ENCODE measurements at regions not wholly inside any gene's neighbourhood (a gene's known extent, or its start where the extent isn't known, plus 50 kb on each side); places are given as distances from the start of the nearest gene placed in this dataset.

DNA sequence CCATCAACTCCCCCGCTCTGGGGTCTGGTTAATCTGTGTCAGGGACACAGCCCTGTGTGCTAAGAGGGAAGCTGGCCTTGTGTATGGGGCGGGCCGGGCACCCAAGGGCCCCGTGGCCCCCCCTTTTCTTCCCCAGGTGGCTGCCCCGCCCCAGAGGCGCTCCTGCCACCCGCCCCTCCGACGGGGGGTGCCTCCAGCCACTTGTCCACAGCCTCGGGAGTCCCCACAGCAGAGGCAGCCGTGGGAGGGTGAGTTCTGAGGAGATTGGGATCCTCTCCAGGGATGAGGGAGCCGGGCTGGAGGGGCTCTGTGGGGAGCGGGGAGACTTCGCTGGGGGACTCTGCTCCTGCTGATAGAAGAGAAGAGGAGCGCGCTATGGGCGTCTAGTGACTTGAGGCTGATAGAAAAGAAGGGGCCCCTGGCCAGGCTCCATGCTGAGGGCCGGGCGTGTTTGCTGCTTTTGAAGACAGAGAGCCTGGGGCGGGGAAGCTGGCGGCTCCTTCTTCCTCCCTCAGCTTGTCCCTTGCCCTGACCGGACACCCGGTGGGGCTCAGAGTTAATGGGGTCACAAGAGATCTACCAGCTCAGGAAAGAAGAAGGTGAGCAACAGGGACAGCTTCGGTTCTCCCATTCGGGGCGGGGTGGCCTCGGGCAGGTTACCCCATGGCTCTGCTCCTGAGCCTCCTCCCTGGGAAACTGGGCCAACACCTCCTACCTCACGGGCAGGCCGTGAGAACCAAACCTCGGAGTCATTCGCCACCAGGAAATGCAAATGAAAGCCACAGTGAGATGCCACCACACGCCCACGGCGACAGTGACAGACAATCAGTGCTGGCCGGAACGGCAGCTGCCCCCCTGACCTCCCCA is 89.4 kb upstream of the TAF1B start:
- Histone ChIP-seq H3K4me3 (ENCODE audit: low read length in 3 of 3) (no peak overlapping the region), H3K4me1 (ENCODE audit: control insufficient read depth in 3 of 3, insufficient read depth in 3 of 3, low read length in 3 of 3) (peaks cover 47 to 69% (median 54%) of the 10 kb centered on the region in 3 donors), H3K9me3 (ENCODE audit: control insufficient read depth in 3 of 3, low read length in 3 of 3) (no peaks in the 10 kb centered on the region), H3K27me3 (ENCODE audit: control insufficient read depth in 3 of 3, insufficient read depth in 3 of 3, low read length in 3 of 3) (no peaks in the 10 kb centered on the region), H3K36me3 (ENCODE audit: control insufficient read depth in 3 of 3, insufficient read depth in 3 of 3, low read length in 3 of 3) (no peaks in the 10 kb centered on the region), H3K27ac (ENCODE audit: low read depth, low read length) (no peak overlapping the region), H3K9ac (ENCODE audit: low read depth in 1 of 3, low read length in 3 of 3) (peak overlapping the region in 1 of 3 donors; percentile 41)

DNA sequence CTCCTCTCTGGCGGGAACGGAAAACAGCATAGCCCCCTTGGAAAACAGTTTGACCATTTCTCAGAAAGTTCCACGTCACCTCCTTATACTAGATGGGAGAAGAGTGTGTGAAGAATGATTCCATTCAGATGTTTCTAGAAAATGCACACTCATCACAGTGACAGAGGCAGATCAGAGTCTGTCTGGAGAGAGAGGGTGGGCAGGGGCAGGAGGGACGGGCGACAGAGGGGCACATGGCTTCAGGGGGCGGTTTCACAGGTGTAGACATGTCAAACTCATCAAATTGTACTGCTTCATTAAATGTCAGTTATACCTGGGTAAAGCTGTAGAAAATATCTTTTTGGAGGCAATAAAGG is 88.8 kb upstream of the TAF1B start:
- no peaks in the 10 kb centered on the region for H3K36me3 ChIP-seq (ENCODE audit: control insufficient read depth in 3 of 3, insufficient read depth in 3 of 3, low read length in 3 of 3)
- no peak overlapping the region for H3K9ac ChIP-seq (ENCODE audit: low read depth in 1 of 3, low read length in 3 of 3)
- no peaks in the 10 kb centered on the region for H3K9me3 ChIP-seq (ENCODE audit: control insufficient read depth in 3 of 3, low read length in 3 of 3)
- no peak overlapping the region for H3K27ac ChIP-seq (ENCODE audit: low read depth, low read length)
- H3K4me3 ChIP-seq (ENCODE audit: low read length in 3 of 3), result no peak overlapping the region
- no peaks in the 10 kb centered on the region for H3K27me3 ChIP-seq (ENCODE audit: control insufficient read depth in 3 of 3, insufficient read depth in 3 of 3, low read length in 3 of 3)
- H3K4me1 ChIP-seq (ENCODE audit: control insufficient read depth in 3 of 3, insufficient read depth in 3 of 3, low read length in 3 of 3), result peaks cover 53 to 74% (median 59%) of the 10 kb centered on the region in 3 donors

DNA sequence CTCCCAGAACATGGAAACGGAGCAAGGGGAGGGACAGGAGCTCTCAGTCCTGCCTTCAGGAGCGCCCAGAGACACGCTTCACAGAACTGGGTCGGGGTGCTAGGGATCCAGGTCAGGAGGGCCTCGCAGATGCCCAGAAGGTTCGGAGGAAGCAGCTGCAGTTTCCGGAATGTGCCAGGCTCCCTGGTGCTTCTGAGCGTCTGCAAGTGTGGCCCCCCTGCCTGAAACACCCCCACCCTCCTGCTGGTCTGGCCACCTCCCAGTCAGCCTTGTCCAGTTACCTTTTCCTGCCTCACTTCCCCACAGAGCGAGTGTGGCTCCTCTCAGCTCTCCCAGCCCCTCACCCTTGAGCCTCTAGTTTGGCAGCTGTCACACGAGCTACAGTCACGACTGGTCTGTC is 88.3 kb upstream of the TAF1B start:
- Histone ChIP-seq H3K9ac (ENCODE audit: low read depth in 1 of 3, low read length in 3 of 3) (no peak overlapping the region), H3K4me3 (ENCODE audit: low read length in 3 of 3) (no peak overlapping the region), H3K27me3 (ENCODE audit: control insufficient read depth in 3 of 3, insufficient read depth in 3 of 3, low read length in 3 of 3) (no peaks in the 10 kb centered on the region), H3K4me1 (ENCODE audit: control insufficient read depth in 3 of 3, insufficient read depth in 3 of 3, low read length in 3 of 3) (peaks cover 57 to 74% (median 64%) of the 10 kb centered on the region in 3 donors), H3K27ac (ENCODE audit: low read depth, low read length) (peak overlapping the region; percentile 38), H3K9me3 (ENCODE audit: control insufficient read depth in 3 of 3, low read length in 3 of 3) (no peaks in the 10 kb centered on the region), H3K36me3 (ENCODE audit: control insufficient read depth in 3 of 3, insufficient read depth in 3 of 3, low read length in 3 of 3) (no peaks in the 10 kb centered on the region)

DNA sequence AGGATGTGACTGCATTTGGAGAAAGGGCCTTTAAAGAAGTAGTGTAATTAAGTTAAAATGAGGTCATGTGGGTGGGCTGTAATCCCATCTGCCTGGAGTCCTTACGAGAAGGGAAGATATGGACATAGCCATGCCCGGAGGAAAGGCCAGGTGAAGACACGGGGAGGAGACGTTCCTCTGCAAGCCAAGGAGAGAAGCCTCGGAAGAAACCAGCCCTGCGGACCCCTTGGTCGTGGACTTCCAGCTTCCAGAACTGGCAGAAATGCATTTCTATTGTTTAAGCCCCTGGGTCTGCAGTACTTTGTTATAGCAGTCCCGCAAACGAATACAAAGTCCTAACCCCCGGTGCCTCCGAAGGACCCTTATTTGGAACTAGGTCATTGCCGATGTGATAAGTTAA is 87.6 kb upstream of the TAF1B start:
- Histone ChIP-seq H3K27me3 (ENCODE audit: control insufficient read depth in 3 of 3, insufficient read depth in 3 of 3, low read length in 3 of 3) (no peaks in the 10 kb centered on the region), H3K4me3 (ENCODE audit: low read length in 3 of 3) (no peak overlapping the region), H3K4me1 (ENCODE audit: control insufficient read depth in 3 of 3, insufficient read depth in 3 of 3, low read length in 3 of 3) (peaks cover 61 to 79% (median 67%) of the 10 kb centered on the region in 3 donors), H3K27ac (ENCODE audit: low read depth, low read length) (peak overlapping the region; percentile 38), H3K9me3 (ENCODE audit: control insufficient read depth in 3 of 3, low read length in 3 of 3) (no peaks in the 10 kb centered on the region), H3K36me3 (ENCODE audit: control insufficient read depth in 3 of 3, insufficient read depth in 3 of 3, low read length in 3 of 3) (no peaks in the 10 kb centered on the region), H3K9ac (ENCODE audit: low read depth in 1 of 3, low read length in 3 of 3) (no peak overlapping the region)

DNA sequence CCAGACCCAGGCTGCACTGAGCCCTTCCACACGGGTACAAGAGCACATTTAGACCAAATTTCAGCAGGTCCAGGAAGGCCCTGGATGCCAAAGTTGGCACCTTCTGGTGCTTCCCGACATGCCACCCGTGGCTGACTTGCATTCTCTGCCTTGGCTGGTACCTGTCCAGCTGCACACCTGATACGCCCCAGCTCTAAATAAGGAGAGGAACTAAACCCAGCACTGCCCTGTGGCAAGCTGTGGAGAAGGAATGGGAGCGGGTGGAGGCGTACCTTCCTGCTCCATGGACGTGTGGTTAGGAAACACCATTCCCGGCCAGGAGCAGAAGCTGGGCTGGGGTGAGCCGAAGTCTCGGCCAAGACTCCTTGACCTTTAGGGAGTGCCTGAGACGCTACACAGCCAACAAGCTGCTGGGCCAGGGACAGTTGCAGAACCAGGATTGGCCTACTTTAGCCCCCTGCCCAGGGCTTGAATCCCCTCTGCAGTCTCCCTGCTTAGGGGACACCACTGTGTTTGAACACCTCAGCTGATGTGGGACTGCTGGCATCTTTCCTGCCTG is 86.5 kb upstream of the TAF1B start:
- Histone ChIP-seq H3K9me3 (ENCODE audit: control insufficient read depth in 3 of 3, low read length in 3 of 3) (no peaks in the 10 kb centered on the region), H3K27me3 (ENCODE audit: control insufficient read depth in 3 of 3, insufficient read depth in 3 of 3, low read length in 3 of 3) (no peaks in the 10 kb centered on the region), H3K9ac (ENCODE audit: low read depth in 1 of 3, low read length in 3 of 3) (peak overlapping the region; percentile 76 to 89 (median 87)), H3K4me1 (ENCODE audit: control insufficient read depth in 3 of 3, insufficient read depth in 3 of 3, low read length in 3 of 3) (peaks cover 56 to 77% (median 56%) of the 10 kb centered on the region in 3 donors), H3K36me3 (ENCODE audit: control insufficient read depth in 3 of 3, insufficient read depth in 3 of 3, low read length in 3 of 3) (no peaks in the 10 kb centered on the region), H3K4me3 (ENCODE audit: low read length in 3 of 3) (peak overlapping the region; percentile 44 to 70 (median 55)), H3K27ac (ENCODE audit: low read depth, low read length) (peak overlapping the region; percentile 94)

DNA sequence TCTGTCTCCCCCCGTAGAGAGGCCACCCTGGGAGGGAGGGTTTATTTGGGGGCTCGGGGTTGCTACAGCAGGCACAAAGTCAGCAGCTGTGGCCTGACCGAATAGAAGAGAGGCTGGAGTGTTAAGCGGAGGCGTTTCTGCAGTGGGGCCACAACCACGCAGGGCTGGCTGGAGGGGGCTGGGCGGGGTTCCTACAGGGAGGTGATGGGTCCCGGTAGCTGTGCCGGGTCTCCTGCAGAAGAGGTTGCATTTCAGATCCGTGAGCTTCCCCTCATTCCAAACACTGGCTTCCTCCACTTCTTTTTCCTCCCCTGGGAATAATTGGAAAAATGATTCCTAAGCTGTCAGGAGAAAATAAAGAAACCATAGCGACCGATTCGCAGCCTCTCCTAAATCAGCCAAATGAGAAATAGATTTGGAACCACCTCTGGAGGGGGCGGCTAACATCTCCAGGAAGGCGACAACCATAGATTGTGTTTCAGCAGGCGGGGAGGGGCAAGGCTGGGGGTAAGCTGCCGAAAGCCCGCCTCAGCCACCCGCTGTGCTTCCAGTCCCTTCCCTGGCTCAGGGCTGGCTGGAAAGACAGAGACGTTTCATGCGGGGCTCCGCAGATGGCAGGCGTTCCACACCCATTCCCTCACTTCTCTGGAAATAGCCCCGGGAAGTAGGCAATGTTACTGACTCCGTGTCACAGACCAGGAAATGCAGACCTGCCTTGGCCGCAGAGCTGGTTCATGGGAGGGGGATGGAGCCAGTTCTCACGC is 85.6 kb upstream of the TAF1B start:
- Histone ChIP-seq H3K9ac (ENCODE audit: low read depth in 1 of 3, low read length in 3 of 3) (peak overlapping the region; percentile 76 to 89 (median 87)), H3K4me1 (ENCODE audit: control insufficient read depth in 3 of 3, insufficient read depth in 3 of 3, low read length in 3 of 3) (peaks cover 55 to 80% (median 62%) of the 10 kb centered on the region in 3 donors), H3K27me3 (ENCODE audit: control insufficient read depth in 3 of 3, insufficient read depth in 3 of 3, low read length in 3 of 3) (no peaks in the 10 kb centered on the region), H3K36me3 (ENCODE audit: control insufficient read depth in 3 of 3, insufficient read depth in 3 of 3, low read length in 3 of 3) (no peaks in the 10 kb centered on the region), H3K27ac (ENCODE audit: low read depth, low read length) (peak overlapping the region; percentile 94), H3K9me3 (ENCODE audit: control insufficient read depth in 3 of 3, low read length in 3 of 3) (no peaks in the 10 kb centered on the region), H3K4me3 (ENCODE audit: low read length in 3 of 3) (peak overlapping the region; percentile 44 to 70 (median 55))

DNA sequence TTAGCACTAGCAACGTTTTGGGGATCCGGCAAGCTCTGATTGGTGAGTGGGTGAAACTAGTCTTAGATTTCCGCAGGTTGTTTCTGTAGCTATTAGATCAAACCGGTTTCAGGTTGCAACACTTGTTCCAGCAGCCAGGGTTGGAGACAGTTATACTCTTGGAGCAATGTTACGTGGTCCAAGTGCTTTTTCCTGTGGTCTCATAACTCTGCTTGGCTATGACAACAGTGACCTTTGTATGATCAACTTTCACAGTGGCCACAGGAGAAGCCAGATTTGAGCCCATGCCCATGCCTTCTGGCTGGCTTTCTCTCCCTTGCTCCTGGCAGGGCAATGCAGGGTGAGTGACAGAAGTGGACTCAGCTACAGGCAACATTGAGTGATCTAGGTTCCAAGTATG is 84.5 kb upstream of the TAF1B start:
- H3K9me3 ChIP-seq (ENCODE audit: control insufficient read depth in 3 of 3, low read length in 3 of 3), result no peaks in the 10 kb centered on the region
- H3K9ac ChIP-seq (ENCODE audit: low read depth in 1 of 3, low read length in 3 of 3), result peak overlapping the region; percentile 76 to 89 (median 87)
- H3K27me3 ChIP-seq (ENCODE audit: control insufficient read depth in 3 of 3, insufficient read depth in 3 of 3, low read length in 3 of 3), result no peaks in the 10 kb centered on the region
- H3K27ac ChIP-seq (ENCODE audit: low read depth, low read length), result peak overlapping the region; percentile 94
- peak overlapping the region; percentile 18 to 70 (median 44) for H3K4me3 ChIP-seq (ENCODE audit: low read length in 3 of 3)
- H3K36me3 ChIP-seq (ENCODE audit: control insufficient read depth in 3 of 3, insufficient read depth in 3 of 3, low read length in 3 of 3), result no peaks in the 10 kb centered on the region
- H3K4me1 ChIP-seq (ENCODE audit: control insufficient read depth in 3 of 3, insufficient read depth in 3 of 3, low read length in 3 of 3), result peaks cover 56 to 82% (median 63%) of the 10 kb centered on the region in 3 donors

DNA sequence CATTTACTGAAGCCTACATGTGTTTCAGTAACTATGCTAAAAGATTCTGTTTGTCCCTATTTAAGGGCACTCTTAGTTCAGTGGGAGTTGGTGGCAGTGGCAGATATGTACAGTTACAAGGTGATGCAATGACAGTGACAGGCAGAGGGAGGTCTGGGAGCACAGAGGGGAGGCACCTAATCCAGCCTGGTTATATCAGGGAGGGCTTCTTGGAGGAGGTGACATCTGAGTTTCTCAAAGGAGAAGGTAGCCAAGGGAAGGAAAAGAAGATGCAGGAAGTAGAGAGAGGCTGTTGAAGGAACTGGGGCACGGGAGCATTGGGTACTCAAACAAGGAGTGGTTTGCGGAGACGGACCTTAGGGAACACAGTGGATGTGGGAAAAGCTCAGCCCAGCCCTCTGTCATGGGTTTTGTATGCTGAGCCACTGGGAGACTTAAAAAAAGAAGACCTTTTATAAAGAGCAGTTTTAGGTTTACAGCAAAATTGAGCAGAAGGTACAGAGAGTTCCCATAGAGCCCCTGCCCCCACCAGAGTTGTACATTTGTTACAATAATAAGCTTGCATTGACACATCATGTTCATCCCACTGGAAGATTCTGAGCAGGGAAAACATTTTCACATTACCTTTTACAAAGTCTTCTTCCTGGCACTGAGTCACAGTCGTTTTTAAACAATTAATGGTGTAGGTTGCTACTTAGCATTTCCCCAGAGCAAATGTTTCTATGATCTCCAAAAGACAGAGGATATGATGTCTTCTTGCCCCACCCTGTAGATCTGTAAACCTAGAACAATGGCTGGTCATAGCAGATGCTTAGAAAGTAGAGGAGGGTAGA is 83.0 kb upstream of the TAF1B start:
- no peak overlapping the region for H3K27ac ChIP-seq (ENCODE audit: low read depth, low read length)

DNA sequence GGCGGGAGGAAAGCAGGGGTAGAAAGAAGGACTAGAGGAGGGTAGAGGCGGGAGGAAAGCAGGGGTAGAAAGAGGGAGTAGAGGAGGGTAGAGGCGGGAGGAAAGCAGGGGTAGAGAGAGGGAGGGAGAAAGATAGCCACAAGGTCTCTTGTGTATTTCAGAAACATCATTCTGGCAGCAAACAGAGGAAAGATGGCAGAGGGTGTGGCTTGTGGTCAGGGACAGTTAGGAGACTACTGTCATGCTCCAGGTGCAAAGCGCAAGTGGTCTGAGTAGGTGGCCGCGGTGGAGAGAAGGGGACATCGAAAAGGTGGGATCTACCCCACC is 82.4 kb upstream of the TAF1B start:
- Histone ChIP-seq H3K27ac (ENCODE audit: low read depth, low read length) (no peak overlapping the region), H3K4me1 (ENCODE audit: control insufficient read depth in 3 of 3, insufficient read depth in 3 of 3, low read length in 3 of 3) (peaks cover 58 to 76% (median 65%) of the 10 kb centered on the region in 3 donors), H3K9me3 (ENCODE audit: control insufficient read depth in 3 of 3, low read length in 3 of 3) (no peaks in the 10 kb centered on the region), H3K4me3 (ENCODE audit: low read length in 3 of 3) (no peak overlapping the region), H3K9ac (ENCODE audit: low read depth in 1 of 3, low read length in 3 of 3) (no peak overlapping the region), H3K27me3 (ENCODE audit: control insufficient read depth in 3 of 3, insufficient read depth in 3 of 3, low read length in 3 of 3) (no peaks in the 10 kb centered on the region), H3K36me3 (ENCODE audit: control insufficient read depth in 3 of 3, insufficient read depth in 3 of 3, low read length in 3 of 3) (no peaks in the 10 kb centered on the region)

More for the DNA sequence above, 83.0 kb upstream of the TAF1B start:
- H3K9me3 ChIP-seq (ENCODE audit: control insufficient read depth in 3 of 3, low read length in 3 of 3), result no peaks in the 10 kb centered on the region
- H3K4me1 ChIP-seq (ENCODE audit: control insufficient read depth in 3 of 3, insufficient read depth in 3 of 3, low read length in 3 of 3), result peaks cover 60 to 80% (median 65%) of the 10 kb centered on the region in 3 donors
- H3K27me3 ChIP-seq (ENCODE audit: control insufficient read depth in 3 of 3, insufficient read depth in 3 of 3, low read length in 3 of 3), result no peaks in the 10 kb centered on the region
- H3K9ac ChIP-seq (ENCODE audit: low read depth in 1 of 3, low read length in 3 of 3), result no peak overlapping the region
- no peaks in the 10 kb centered on the region for H3K36me3 ChIP-seq (ENCODE audit: control insufficient read depth in 3 of 3, insufficient read depth in 3 of 3, low read length in 3 of 3)
- no peak overlapping the region for H3K4me3 ChIP-seq (ENCODE audit: low read length in 3 of 3)

Data from skeletal muscle tissue (tissue), 3 donors.